PC-3 (cell line): ENCODE measurements at regions not wholly inside any gene's neighbourhood (a gene's known extent, or its start where the extent isn't known, plus 50 kb on each side); places are given as distances from the start of the nearest gene placed in this dataset.
A peak's percentile ranks its signal among the peaks of the same experiment; 100 is the strongest.

ENCODE experiments used
- ATAC-seq: fragments of 200-7000 bp; cut with Tn5 transposase; 2 replicates; pipeline ENCODE4 v1.9.1; 2020; ENCODE audit warnings: mild to moderate bottlenecking, moderate library complexity
- BruUV-seq: library from RNA; stranded (reverse); fragments of 400-500 nt; replicated peaks from 2 replicates; lab custom pipeline; 2021; lab: Mats Ljungman, UMichigan
- CTCF ChIA-PET: fragments of 300-600 bp; sonication (Branson Sonifier 250); formaldehyde crosslinking; loops from one replicate; lab custom pipeline; 2022; ENCODE audit warnings: antibody characterized with exemption; lab: Charles Lee
- POLR2A ChIA-PET: fragments of 300-600 bp; sonication (Branson Sonifier 250); formaldehyde crosslinking; loops from one replicate; lab custom pipeline; 2022; ENCODE audit warnings: antibody characterized with exemption; ENCODE audit not compliant: unreplicated experiment; lab: Charles Lee
- DNase-seq: peaks from one replicate; pipeline ENCODE4 v3.0.0-alpha.2; 2015
- H2AFZ ChIP-seq: fragments of 300-600 bp; sonication (generic); 2 replicates; pipeline ENCODE4 v1.6.0; 2016; ENCODE audit warnings: antibody characterized with exemption, low read length
- H3F3A ChIP-seq: fragments of 300-600 bp; sonication (generic); one replicate; pipeline ENCODE4 v1.6.0; 2017; ENCODE audit warnings: antibody characterized with exemption, low read length, control low read depth, mild to moderate bottlenecking; ENCODE audit not compliant: unreplicated experiment
- H3K27ac ChIP-seq: fragments of 300-600 bp; sonication (generic); 2 replicates; pipeline ENCODE4 v1.5.1; 2016; ENCODE audit warnings: mild to moderate bottlenecking, low read length
- H3K27me3 ChIP-seq: fragments of 300-600 bp; sonication (generic); 2 replicates; pipeline ENCODE4 v1.6.1; 2016; ENCODE audit warnings: low read length, mixed read lengths
- H3K36me3 ChIP-seq: fragments of 300-600 bp; sonication (generic); 2 replicates; pipeline ENCODE4 v1.6.1; 2016; ENCODE audit warnings: low read depth, mixed run types, low read length, mixed read lengths
- H3K4me1 ChIP-seq: fragments of 300-600 bp; sonication (generic); 2 replicates; pipeline ENCODE4 v1.5.1; 2016; ENCODE audit warnings: low read length; ENCODE audit not compliant: insufficient read depth
- H3K4me2 ChIP-seq: fragments of 300-600 bp; sonication (generic); 2 replicates; pipeline ENCODE4 v1.6.0; 2016; ENCODE audit warnings: low read length
- H3K4me3 ChIP-seq: fragments of 300-600 bp; sonication (generic); 2 replicates; pipeline ENCODE4 v1.5.1; 2016; ENCODE audit warnings: mild to moderate bottlenecking, low read length, mixed read lengths
- H3K79me2 ChIP-seq: fragments of 300-600 bp; sonication (generic); 2 replicates; pipeline ENCODE4 v1.6.1; 2017; ENCODE audit warnings: low read length, mixed read lengths
- H3K9ac ChIP-seq: fragments of 300-600 bp; sonication (generic); 2 replicates; pipeline ENCODE4 v1.6.0; 2016; ENCODE audit warnings: mild to moderate bottlenecking, low read length
- H3K9me2 ChIP-seq: fragments of 300-600 bp; sonication (generic); replicated peaks from 2 replicates; pipeline ENCODE4 v1.6.1; 2016; ENCODE audit warnings: mixed run types, low read length, mixed read lengths
- H3K9me3 ChIP-seq: fragments of 300-600 bp; sonication (generic); 2 replicates; pipeline ENCODE4 v1.6.1; 2016; ENCODE audit warnings: low read length, mixed read lengths
- H4K20me1 ChIP-seq: fragments of 300-600 bp; sonication (generic); 2 replicates; pipeline ENCODE4 v1.6.1; 2016; ENCODE audit warnings: low read length, mixed read lengths
- CTCF ChIP-seq: fragments of 300-600 bp; sonication (generic); conservative IDR thresholded peaks from 2 replicates; pipeline ENCODE4 v1.5.1; 2017; ENCODE audit warnings: antibody characterized with exemption, low read depth, mild to moderate bottlenecking, low read length
- EZH2 ChIP-seq: fragments of 300-600 bp; sonication (generic); IDR thresholded peaks from one replicate; pipeline ENCODE4 v1.6.1; 2017; ENCODE audit warnings: antibody characterized with exemption, mild to moderate bottlenecking, low read length; ENCODE audit not compliant: unreplicated experiment
- EZH2phosphoT487 ChIP-seq: fragments of 300-600 bp; sonication (generic); IDR thresholded peaks from 2 replicates; pipeline ENCODE4 v1.6.1; 2018; ENCODE audit warnings: mild to moderate bottlenecking, antibody characterized with exemption, low read length, borderline replicate concordance
- intact Hi-C: fragments of 100-400 bp; cut with micrococcal nuclease; formaldehyde crosslinking; loops from 2 replicates; pipeline ENCODE4 v1.9.0; 2023

GRCh38 chr17:65364438-65364837 is 197.0 kb downstream of the AXIN2 start:
- DNase-seq (no peak), ATAC-seq (no peak)
- Histone ChIP-seq H3K4me1 (peaks cover 28% of the 10 kb centered on the region), H3K4me2 (no peak overlapping the region), H3K9ac (no peak overlapping the region), H3K4me3 (no peak overlapping the region), H3K79me2 (no peaks in the 10 kb centered on the region), H4K20me1 (no peaks in the 10 kb centered on the region), H3K27ac (no peak overlapping the region), H3K9me2 (no peaks in the 10 kb centered on the region), H3K36me3 (no peaks in the 10 kb centered on the region), H3K9me3 (no peaks in the 10 kb centered on the region), H2AFZ (no peak overlapping the region), H3F3A (no peaks in the 10 kb centered on the region), H3K27me3 (no peaks in the 10 kb centered on the region)
- no TSS peak for BruUV-seq
- no peak for TF ChIP-seq EZH2
- no peak for TF ChIP-seq EZH2phosphoT487
- no peak for TF ChIP-seq CTCF
- intact Hi-C loops = no loop called here
- ChIA-PET CTCF (no interaction called here), POLR2A (no interaction called here)

GRCh38 chr17:65362826-65363225 is 198.6 kb downstream of the AXIN2 start:
- peak; percentile 74 for ATAC-seq

More at GRCh38 chr17:65362826-65363225, 198.6 kb downstream of the AXIN2 start:
- Histone ChIP-seq H4K20me1 (no peaks in the 10 kb centered on the region), H3K27ac (peak overlapping the region; percentile 87), H3K36me3 (no peaks in the 10 kb centered on the region), H3K27me3 (no peaks in the 10 kb centered on the region), H3K79me2 (no peaks in the 10 kb centered on the region), H2AFZ (no peak overlapping the region), H3K4me2 (peak overlapping the region; percentile 17; the same call in 1 of the 2 replicates), H3K9me2 (no peaks in the 10 kb centered on the region), H3K4me1 (peaks cover 42% of the 10 kb centered on the region), H3K9me3 (no peaks in the 10 kb centered on the region), H3F3A (no peaks in the 10 kb centered on the region), H3K9ac (peak overlapping the region; percentile 49), H3K4me3 (no peak overlapping the region)
- CTCF ChIA-PET = no interaction called here
- BruUV-seq = no TSS peak
- intact Hi-C loops = no loop called here
- TF ChIP-seq CTCF = no peak
- DNase-seq = peak; percentile 99
- POLR2A ChIA-PET = no interaction called here
